GM12874 (cell line): ENCODE measurements at regions not wholly inside any gene's neighbourhood (a gene's known extent, or its start where the extent isn't known, plus 50 kb on each side); places are given as distances from the start of the nearest gene placed in this dataset.

Source experiments
- TF ChIP-seq, protein P1 (sequence below): IDR thresholded peaks from 2 replicates; pipeline ENCODE4 v1.5.1; 2011; ENCODE audit warnings: low read depth, mild to moderate bottlenecking, control low read depth, low read length, moderate library complexity; ENCODE audit not compliant: insufficient read depth

DNA sequence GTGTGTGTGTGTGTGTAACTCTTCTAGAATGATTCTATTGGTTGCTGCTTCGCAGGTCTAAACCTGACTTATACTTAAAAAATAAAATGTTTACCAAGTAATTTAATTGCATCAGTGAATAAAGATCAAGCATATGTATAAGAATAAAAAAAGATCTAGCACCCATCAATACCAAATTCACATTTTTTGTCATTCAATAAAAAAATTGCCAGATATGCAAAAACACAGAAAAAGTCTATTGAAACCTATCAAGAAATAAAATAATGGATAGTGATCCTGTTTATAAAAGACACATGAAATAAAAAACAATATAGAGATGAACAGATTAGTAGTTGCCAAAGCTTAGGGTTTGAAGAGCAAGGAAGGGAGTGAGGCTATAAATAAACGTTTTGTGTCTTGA is 2095.0 kb upstream of the ACO1 start:
- TF ChIP-seq, protein P1, sequence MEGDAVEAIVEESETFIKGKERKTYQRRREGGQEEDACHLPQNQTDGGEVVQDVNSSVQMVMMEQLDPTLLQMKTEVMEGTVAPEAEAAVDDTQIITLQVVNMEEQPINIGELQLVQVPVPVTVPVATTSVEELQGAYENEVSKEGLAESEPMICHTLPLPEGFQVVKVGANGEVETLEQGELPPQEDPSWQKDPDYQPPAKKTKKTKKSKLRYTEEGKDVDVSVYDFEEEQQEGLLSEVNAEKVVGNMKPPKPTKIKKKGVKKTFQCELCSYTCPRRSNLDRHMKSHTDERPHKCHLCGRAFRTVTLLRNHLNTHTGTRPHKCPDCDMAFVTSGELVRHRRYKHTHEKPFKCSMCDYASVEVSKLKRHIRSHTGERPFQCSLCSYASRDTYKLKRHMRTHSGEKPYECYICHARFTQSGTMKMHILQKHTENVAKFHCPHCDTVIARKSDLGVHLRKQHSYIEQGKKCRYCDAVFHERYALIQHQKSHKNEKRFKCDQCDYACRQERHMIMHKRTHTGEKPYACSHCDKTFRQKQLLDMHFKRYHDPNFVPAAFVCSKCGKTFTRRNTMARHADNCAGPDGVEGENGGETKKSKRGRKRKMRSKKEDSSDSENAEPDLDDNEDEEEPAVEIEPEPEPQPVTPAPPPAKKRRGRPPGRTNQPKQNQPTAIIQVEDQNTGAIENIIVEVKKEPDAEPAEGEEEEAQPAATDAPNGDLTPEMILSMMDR = no peak

DNA sequence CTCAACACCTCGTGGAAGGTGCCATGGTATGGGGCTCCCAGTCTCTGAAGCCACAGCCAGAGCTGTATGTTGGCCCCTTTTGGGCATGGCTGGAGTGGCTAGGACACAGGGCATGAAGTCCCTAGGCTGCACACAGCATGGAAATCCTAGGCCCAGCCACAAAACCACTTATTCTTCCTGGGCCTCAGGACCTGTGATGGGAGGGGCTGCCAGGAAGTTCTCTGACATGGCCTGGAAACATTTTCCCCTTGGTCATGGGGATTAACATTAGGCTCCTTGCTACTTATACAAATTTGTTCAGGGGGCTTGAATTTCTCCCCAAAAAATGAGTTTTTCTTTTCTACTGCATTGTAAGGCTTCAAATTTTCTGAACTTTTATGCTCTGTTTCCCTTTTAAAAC is 2091.2 kb upstream of the ACO1 start:
- TF ChIP-seq, protein P1 = no peak

DNA sequence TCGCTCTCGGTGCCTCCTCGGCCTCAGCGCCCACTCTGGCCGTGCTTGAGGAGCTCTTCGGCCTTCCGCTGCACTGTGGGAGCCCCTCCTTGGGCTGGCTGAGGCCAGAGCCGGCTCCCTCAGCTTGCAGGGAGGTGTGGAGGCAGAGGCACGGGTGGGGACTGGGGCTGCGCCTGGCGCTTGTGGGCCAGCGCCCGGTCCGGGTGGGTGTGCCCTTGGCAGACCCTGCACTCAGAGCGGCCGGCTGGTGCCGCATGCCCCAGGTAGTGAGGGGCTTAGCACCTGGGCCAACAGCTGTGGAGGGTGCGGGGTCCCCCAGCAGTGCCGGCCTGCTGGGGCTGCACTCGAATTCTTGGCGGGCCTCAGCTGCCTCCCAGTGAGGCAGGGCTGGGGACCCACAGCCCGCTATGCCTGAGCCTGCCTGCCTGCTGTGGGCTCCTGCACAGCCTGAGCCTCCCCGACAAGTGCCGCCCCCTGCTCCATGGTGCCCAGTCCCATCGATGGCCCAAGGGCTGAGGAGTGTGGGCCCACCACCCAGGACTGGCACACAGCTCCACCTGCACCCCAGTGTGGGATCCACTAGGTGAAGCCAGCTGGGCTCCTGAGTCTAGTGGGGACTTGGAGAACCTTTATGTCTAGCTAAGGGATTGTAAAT is 2085.2 kb upstream of the ACO1 start:
- TF ChIP-seq, protein P1 = no peak

DNA sequence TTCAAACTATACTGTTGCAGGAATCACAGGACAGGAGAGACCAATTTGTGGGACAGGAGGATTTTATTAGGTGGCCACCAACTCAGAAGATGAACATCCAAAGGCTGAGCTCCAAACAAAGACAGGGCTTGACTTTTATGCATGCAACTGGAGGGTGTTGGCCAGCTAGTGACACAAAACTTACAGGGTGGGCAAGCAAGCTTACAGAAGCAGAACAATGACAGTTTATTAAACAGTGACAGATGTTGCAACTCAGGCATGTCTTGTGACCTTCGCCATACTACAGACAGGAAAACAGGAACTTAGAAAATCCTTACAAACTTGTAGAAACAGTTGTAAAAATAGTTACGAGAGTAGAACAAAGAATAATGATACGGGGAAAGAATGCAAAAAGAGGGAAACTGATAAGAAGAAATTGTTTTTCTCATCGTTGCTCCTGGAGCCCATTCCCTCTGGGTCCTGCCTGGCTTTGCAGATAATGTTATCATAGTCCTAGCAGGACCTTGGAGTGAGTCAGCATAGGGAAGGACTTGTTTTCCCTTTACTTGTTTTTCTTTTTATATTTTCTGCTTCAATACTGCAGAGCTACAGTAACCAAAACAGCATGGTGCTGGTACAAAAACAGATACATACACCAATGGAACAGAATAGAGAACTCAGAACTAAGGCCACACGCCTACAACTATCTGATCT is 2083.0 kb upstream of the ACO1 start:
- TF ChIP-seq, protein P1 = no peak

DNA sequence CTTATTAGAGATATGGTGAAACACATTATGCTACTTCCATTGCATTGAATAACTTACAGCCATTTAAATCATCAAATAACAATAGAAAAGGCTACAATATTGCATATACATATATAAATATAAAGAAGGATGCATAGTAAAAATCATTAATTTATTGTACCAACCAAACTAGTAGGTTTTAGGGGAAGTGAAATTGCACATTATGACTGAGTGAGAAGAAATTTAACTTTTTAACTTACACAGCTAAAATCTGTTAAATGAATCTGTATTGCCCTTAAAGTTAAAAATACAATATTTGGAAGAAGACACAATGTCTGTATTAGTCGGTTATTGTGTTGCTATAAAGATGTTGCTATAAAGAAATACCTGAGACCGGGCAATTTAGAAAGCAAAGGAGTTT is 2073.7 kb upstream of the ACO1 start:
- TF ChIP-seq, protein P1 = no peak

DNA sequence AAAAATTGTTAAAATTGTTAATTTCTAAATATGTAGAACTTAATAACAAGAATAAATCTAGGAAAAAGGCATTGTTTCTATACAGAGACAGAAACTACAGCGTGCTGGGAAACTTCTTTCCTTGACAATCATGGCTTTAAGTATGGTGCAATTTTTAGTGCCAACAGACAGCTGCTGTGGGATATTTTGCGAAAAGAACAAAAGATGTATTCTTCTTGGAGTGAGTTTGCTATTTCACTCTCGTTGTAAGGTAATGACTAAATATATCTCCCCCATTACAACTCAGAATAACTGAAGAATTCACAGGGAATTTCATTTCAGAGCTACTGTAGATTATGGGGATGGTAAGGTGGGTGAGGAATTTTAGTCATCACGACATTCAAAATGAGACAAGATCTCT is 2055.0 kb upstream of the ACO1 start:
- TF ChIP-seq, protein P1 = no peak

DNA sequence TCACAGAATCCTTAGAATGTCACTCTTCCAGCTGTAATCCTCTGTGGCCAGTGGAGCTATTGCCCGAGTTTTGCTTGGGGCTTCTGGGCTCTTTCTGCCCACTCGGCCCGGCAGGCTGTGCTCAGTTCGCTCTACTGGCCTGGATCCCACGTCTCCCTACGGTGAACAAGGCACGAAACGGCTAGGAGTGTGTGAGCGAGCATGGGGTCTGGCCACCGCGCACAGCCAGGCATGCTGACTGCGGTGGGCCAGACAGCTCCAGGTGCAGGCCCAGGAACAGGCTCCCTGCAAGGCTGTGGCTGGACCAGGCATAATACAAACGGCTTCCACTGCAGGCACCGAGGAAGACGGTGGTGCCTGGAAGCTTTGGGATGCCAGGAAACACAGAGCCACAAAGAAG is 2035.5 kb upstream of the ACO1 start:
- TF ChIP-seq, protein P1 = no peak
